ENCODE measurements at regions not wholly inside any gene's neighbourhood (a gene's known extent, or its start where the extent isn't known, plus 50 kb on each side); places are given as distances from the start of the nearest gene placed in this dataset.

GRCh38 chr12:125373375-125373774, 308.1 kb downstream of the AACS start:
- DNase-seq = no peak

DNA sequence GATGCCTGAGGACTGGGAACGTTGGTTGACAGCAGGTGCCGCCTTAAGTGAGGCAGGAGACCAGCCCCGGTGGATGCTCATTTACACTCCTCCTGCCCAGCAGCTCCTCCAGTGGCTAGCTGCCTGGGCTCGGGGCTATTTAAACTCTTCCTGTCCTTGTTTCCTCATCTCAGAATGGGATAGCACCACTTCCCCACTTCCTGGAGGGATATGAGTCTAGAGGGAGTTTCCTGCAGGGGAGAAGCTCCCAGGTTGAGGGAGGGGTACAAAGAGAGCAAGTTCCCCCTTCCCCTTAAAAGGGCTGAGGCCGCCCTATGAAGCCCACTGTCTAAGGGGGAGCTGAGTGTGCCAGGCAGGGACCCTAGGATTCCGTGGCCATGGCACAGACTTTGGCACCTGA, 311.2 kb downstream of the AACS start:
- DNase-seq = no peak

DNA sequence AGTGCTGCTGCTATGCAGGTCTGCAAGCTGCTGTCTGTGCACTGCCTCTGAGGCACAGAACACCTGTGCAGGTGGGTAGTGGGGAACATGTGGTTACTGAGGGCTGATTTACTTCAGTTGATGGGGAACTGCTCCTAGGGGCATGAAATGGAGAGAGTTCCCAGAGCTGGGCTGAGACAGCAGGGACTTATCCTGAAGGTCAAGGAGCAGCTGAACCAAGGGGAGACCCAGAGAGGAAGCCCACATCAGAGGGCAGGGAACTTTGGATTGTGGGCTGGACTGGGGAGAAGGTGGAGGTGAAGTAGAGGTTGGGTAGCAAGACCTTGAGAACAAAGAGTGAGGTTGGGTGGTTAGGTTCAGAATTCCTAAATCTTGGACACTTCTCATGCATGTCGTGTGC, 311.9 kb downstream of the AACS start:
- no peak for DNase-seq

DNA sequence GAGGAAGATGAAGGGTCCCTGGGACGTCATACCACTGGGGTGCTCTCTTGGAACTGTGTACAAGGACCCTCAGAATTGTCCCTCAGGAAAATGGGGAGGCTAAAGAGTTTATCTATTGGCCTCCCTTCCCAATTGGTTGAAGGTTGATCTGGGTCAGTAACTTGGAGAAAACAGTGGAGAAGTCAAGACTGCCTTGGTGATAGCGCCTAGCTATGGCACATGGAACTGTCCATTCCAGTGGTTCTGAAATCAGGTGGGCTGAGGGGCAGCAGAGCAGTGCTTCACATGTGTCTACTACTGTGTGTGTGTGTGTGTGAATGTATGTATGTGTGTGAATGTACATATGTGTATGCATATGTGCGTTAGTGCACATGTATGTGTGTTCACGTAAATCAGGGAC, 316.1 kb downstream of the AACS start:
- DNase-seq = no peak

- DNase-seq = no peak
Observed at GRCh38 chr12:125382926-125383325, 317.7 kb downstream of the AACS start.

DNA sequence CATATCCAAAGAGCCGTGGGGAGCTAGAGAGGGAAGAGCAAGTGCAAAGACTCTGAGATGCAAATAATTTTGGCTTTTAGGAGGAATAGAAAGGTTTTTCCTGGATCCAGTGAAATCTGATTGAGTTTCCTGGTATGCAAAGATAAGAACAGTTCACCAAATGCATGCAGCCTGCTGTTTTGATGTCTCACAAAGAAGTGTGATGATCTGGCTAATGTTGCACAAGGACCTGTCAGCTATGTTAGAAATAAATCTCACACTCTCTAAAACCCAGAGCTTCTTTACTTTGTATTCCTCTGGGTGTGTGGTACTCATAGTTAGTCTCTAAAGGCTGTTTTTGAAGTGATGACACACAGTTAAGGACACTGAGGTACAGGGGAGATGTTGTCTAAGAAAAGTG, 321.4 kb downstream of the AACS start:
- no peak for DNase-seq

DNA sequence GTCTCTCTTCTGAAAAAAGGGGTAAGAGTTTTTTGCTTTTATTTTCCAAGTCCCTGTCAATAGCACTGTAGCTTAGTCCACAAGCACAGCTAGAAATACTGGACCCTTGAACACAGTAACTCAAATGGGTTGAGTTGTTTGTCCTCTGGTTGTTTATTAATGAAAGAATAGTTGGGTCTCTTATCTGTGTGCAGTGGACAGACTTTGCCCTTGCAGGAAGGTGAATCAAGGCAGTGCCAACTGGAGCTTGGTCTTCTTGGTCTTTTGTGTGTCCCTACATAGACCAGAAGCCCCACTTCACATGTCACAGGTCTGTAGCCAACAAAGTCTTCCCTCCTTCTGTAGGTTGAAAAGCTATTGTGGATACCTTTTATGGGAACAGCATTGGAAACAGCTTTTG, 322.0 kb downstream of the AACS start:
- no peak for DNase-seq

- no peak for DNase-seq
Observed at GRCh38 chr12:125389061-125389697, 323.9 kb downstream of the AACS start.

- DNase-seq = no peak
Observed at GRCh38 chr12:125393569-125393968, 328.3 kb downstream of the AACS start.

GRCh38 chr12:125395583-125396215, 330.5 kb downstream of the AACS start:
- DNase-seq = no peak

- no peak for DNase-seq
Observed at GRCh38 chr12:125399489-125399888, 334.3 kb downstream of the AACS start.

DNA sequence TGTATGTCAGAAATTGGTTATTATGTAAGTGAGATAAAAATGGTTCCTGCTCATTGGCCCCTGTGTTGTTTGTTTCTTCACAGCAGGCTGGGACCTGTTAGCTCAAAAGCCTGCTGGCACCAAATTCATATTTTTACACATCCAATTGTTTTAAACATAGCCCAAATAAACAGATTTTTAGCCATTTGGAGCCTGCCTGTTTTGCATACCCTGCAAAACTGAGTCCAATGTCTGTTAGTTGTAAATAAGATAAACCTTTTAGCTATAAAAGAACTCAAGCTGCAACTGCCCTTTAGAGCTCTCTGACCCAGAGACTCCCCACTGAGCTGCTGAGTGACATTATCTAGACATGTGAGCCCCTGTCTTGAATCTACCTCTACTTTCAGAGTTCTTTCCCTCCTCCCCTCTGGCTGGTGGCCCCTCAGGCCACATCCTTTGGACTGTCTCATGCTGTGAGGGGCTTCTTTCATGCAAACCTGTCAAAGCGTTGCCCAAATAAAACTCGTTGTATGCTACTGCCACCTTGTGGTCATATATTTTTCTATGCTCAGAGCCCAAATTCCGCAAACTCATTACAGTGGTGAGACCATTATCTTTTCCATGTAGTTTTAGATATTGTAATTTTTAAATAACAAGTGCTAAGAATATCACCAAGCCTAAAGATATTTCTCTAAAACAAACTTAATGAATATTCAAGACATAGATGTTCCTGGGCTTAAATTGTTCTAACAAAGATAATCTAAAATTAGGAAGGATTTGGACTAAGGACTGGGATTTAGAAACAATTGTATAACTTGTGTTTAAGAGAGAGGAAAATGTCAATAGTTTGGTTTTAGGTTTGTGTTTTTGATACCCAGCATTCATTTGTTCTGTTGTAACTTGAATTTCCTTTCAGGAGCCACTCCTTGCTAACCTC, 337.9 kb downstream of the AACS start:
- peak; percentile 13 for DNase-seq

DNA sequence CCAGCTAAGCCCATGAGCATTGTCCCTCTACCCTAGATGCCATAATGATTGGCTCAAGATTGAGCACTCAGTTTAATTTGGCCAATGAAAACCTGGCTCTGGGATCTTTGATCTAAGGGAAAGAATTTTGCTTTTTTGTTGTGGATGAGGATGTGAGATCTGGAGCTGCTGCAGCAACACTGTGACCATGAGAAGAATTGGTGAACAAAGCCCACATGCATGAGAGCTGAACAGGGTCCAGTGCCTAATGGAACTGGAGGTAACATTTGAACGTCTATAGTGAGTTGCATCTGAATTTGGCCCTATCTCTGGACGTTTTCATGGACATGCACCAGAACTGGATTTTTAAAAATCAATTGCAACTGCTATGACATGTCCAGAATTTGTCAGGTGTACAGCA, 338.6 kb downstream of the AACS start:
- no peak for DNase-seq

DNA sequence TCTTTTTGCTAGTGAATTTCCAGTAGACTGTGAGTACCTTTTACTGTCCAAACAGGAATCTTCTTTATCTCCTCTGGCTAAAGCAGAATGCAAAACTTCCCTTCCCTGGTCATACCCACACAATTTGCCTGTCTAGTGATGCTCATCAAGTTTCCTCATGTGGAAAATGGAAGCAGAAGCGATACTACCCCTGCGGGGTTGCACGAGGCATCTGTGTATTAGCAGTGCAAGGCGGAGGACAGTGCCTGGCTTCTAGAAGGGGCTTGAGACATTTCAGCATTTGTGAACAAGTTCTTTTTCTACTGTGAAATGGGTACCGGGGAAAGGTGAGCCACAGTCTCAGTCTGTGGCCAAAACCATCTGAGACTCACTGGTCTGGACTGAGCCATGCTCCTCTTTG, 340.9 kb downstream of the AACS start:
- DNase-seq = no peak

DNA sequence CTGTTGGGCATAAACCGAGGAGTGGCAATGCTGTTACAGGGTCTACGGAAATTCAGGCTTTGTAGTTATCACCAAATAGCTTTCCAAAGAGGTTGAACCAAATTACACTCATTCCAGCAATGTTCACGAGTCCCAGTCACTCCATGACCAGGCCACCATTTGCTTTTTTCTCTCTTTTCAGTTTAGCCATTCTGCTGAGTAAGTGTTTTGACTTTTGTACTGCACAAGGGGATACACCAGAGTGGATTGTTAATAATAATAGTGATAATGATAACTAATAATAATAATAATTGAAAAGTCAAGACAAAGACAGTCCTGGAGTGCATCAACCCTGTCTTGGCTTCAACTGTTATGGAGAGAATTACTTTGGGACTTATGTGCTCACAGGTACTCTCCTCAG, 343.5 kb downstream of the AACS start:
- DNase-seq = no peak

- DNase-seq = no peak
Observed at GRCh38 chr12:125412506-125412905, 347.3 kb downstream of the AACS start.

DNA sequence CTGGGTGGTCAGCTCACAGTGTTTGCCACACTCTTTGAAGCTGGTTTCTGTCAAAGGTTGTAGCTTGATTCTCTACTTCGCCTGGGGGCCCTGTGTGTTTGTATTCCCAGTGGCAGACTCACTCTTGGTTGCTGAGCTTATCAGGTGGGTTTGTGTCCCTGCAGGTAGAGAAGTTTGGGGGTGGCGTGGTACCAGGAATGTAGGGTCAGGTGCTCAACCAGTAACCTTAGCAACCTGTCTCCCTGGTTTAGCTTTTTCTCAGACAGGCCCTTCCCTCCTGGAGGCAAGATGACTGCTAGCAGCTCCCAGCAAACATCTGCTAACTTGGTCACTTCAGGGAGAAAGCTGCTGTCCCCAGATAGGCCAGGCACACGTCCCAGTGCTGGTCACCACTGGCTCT, 352.2 kb downstream of the AACS start:
- no peak for DNase-seq

GRCh38 chr12:125418902-125419564, 353.8 kb downstream of the AACS start:
- DNase-seq = no peak

GRCh38 chr12:125424909-125425308, 359.7 kb downstream of the AACS start:
- DNase-seq = no peak

DNA sequence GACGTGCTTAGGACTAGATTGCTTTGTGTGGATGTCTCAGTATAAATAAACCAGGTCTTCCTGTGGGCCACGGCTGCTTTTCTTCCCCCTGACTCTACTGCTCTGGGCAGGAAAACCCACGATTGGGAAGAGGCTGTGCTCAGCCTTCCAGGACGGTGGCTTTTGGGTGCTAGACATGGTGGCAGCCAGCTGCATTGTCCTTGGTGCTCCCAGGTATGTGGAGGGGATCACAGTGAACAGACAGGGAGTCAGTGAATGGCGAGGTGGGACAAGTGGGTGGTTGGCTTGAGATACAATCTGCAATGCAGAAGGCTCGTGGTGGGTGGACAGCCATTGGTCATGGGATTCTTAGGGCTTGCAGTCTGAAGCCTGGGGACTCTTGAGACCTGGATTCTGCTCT, 366.3 kb downstream of the AACS start:
- DNase-seq = no peak

GRCh38 chr12:125434131-125434530, 368.9 kb downstream of the AACS start:
- no peak for DNase-seq

DNA sequence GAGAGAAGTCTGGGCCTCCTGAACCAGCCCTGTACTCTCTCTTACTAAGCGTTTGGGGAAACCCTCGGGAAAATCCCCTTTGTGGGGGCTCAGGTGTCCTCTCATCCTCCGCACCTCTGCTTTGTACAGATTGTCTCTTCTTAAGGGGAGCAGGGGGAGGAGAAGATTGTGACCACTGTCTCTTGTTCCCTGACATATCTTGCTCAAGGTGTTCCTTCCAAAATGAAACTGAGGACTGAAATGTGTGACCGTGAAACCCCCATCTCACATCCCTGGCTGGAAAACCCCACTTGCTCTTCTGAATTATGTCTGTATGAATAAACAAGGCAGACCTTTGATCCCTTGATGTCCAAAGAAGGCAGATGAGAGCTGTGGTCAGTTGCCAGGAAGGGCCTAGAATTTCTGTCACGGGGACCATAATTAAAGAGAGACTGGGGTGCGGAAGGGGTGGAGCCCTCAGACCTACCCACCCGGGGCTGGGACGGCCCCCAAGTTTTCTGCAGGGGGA, 369.8 kb downstream of the AACS start:
- DNase-seq = no peak

GRCh38 chr12:125435871-125436270, 370.6 kb downstream of the AACS start:
- no peak for DNase-seq

Data from COR-L47 (cell line).